SKM-1 treated with dmso at 0.1 percent for 144 hours (cell line): ENCODE measurements at regions not wholly inside any gene's neighbourhood (a gene's known extent, or its start where the extent isn't known, plus 50 kb on each side); places are given as distances from the start of the nearest gene placed in this dataset.
"Not testable (repeated sequence)": the region's sequence is repeated elsewhere in the genome, so short reads cannot be mapped to it uniquely, and the experiment has no call there.

Source experiments
- DNase-seq: peaks from one replicate; lab custom pipeline; 2025; ENCODE audit not compliant: unreplicated experiment; lab: John Stamatoyannopoulos, UW

DNA sequence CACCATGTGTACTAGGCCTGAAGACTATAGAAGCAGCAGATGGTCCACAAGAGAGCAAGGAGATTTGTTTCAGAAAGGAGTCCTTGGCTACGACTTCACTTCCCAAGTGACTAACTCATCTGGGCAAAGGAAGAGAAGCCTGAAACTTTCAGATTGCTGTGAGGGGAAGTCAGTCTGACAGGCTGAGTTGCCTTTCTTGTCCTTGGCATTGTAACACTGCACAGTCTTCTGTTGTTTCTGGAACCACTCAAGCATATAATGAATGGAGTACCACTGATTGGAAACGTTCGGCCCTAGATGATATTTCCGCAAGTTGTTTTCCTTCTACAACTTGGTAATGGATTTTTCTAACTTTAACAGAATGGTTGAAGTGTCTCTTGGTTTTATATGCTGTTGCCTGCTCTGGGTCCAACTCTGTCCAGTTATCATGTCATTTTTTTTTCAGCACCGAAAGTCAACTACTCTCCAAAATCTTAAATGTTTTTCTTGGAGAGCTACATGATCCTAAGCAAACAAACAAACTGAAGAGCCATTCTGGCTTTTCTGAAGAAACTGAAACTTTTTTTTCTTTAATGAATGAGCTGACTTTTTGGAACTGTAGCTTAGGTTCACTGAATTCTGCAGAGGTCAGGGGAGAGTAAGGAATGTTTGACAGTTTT, 685.7 kb downstream of the MECOM start:
- no peak for DNase-seq

DNA sequence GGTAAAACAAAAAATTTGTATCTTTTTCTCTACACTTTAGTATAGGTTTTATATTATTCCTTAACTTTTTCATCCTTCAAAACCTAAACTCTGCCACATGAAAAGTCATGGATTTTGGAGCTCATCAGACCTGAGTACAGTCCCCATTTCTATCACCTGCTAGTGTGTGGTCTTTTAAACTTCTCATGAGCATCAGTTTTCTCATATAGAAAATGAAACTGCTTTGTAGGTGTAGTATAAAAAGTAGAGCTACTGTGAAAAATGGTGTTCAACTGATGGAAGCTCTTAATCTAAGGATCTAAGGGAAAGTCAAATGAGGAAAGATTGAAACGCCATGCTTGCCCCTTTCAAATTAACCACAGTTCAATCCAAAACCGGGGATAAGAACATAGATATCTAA, 686.5 kb downstream of the MECOM start:
- no peak for DNase-seq

DNA sequence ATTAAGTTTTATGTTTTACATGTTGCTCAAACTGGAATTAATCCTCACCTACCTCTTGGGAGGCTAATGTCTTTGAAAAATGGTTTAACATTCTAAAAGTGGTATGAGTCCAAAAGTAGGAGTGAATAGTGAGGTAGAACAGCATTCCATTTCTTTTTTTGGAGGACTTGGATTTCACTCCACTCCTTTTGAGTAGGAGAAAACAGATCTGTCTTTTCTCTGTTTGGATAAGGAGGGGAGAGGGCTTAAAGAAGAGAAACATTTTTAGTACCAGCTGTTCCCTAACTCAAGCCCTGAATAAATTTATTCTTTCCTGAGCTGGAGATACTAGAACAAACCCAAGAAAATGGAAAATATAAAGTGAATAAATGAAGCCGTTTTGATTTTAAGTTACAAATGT, 687.9 kb downstream of the MECOM start:
- no peak for DNase-seq

DNA sequence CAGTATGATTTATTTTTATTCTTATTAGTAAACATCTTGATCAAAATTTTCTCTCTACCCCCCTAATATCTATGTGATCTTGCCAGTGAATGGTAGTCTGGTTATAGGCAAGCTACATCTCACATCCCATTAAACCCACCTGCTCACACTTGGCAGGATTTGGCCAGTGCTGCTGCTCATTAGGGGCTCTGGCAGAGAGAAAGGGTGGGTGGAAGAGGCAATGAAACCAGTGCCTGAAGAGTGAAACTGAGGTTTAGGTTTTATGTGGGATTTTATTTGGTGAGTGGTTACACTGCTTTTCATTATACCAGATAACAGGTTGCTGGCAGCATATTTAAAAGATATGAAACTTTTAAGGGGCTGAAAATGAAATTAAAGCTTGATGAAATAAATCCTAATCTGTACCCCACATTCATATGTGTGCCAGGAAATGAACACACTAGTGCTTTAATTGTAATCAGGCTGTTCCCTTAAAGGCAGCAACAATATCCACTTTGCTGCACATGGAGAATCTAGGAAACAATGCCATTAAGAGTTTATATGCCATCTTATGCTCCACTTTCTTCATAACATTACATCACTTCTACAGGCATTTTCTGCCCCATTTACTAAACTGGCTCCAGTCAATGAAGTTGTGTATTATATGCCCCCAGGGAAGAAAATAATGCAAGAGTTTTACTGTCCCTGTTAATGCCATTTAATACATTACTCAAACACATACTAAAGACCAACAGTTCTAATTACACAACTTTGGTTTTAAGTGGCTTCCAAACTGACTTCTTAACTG, 688.7 kb downstream of the MECOM start:
- DNase-seq, result no peak

DNA sequence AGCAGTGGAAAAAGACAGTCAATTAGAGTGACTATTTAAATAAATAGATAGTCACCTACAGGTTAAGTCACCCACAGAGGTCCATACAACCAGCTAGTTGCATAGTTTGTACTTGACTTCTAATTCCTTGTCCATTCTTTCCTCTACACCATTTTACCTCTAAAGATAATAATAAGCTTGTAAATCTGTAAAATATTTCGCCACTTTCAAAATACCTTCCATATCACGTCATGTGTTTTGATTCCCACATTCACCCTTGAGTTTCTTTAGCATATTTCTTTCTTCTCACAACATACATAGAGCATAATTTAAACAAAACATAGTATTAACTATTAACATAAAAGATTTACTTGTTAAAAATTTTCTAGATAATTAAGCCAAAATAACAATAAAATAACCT, 689.6 kb downstream of the MECOM start:
- no peak for DNase-seq

DNA sequence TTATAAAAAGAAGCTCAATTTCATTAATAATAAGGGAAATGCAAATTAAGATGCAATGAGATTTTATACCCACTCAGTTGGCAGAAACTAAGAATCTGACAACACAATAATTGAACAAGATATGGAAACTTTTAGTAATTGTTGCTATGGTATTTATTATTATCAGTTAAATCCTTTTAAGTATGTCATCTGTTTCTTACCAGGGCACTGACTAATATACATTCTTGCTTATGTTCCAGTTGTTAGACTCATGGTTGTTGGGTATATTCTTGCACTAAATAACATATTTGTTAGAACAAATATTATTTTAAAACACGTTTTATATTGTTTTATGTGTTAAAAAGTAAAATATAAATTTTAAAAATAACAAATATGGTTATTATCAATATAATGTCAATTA, 690.3 kb downstream of the MECOM start:
- no peak for DNase-seq

DNA sequence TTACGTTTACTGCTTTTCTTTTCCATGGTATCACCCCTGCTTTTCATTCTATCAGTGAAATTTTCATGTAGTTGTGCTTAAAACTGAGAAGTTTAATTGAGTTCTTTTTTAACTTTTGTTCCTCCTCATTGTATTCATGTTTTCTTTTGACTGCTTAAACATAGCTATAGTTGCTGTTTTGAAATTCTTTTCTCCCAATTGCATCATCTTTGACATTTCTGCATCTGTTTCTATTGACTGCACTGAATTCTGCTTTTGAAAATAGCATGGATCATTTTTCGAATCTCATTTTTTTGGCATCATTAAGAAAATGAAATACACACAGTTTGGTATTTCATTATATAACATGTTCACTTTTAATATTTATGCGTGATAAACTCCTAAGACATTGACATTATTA, 694.9 kb downstream of the MECOM start:
- DNase-seq, result no peak

DNA sequence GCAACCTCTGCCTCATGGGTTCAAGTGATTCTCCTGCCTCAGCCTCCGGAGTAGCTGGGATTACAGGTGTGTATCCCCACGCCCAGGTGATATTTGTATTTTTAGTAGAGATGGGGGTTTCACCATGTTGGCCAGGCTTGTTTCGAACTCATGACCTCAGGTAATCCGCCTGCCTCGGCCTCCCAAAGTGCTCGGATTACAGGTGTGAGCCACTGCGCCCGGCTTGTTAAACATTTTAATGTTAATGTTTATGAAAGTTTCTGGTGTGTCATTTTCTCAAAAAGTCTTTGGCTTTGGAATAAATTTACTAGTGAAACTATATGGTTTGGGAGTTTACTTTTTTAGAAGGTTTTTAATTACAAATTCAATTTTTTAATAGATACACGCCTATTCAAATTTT, 698.8 kb downstream of the MECOM start:
- no peak for DNase-seq

DNA sequence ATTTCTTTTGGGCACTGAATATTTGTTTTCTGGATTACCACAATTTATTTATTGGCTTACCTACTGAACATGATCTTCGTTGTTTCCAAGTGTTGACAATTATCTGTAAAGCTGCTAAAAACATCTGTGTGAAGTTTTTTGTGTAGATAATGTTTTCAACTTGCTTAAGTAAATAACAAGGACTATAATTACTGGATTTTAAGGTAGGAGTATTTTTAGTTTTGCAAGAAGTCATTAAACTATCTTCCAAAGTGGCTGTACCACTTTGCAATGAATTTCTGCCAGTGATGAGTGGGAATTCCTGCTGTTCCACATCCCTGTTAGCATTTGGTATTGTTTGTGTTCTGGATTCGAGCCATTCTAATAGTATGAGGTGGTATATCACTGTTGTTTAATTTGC, 702.2 kb downstream of the MECOM start:
- no peak for DNase-seq

DNA sequence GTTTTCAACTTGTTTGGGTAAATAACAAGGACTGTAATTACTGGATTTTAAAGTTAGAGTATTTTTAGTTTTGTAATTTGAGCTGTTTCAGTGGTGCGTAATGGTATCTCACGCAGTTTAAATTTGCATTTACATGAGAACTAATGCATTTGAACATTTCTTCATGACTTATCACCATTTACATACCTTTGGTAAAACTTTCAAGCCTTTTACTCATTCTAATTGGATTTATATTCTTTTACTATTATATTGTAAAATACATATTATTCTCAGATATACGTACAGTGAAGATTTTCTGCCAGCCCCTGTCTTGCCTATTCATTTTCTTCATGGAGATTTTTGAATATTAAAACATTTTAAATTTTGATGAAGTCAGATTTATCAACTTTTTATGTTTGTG, 703.8 kb downstream of the MECOM start:
- no peak for DNase-seq

DNA sequence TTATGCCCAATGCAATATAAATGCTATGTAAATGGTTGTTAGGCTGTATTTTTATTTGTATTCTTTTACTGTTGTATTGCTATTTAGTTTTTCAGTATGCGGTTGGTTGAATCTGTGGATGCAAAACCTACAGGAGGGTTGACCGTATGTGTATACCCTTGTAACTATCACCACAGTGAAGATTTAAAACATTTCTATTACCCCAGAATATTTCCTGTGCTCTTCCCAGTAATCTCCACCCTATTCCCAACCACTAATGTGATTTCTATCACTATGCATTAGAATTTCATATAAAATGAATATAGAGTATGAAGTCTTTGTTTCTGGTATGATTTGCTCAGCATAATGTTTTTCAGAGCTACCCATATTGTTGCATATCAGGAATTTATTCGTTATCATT, 705.0 kb downstream of the MECOM start:
- DNase-seq, result no peak

DNA sequence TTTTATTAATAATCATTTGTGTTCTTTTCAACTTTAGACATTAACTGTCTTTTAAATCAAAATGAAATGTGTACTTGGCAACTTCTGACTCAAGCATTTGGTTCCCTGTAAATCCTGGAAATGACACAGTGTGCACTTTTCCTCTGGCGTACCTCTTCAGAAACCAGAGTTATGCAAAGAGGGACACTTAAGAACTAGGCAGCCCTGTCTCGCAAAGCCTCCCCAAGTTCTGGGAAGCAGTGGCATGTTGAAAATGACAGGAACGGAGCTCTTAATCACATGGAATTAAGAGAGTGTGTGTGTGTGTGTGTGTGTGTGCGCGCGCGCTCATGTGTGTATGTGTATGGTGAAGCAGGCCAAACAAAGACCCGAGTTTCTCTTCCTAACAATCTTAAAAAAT, 707.4 kb downstream of the MECOM start:
- no peak for DNase-seq

DNA sequence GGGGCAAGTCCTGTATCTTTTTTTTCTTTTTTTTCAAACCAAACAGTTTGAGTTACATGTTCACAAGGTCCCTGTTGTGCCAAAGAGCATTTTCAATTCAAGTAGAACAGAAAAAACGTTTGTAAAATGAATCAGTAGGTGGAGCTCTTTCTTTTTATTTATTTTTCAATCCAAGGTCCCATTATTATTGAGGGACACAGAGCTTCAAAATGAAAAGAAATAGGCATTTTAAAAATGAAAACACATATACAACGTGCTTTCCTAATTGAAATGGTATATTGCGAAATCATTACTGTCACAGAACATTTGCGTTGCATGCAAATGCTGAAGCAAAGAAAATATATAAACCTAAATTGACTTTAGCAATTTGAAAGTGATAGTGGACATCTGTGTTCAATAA, 711.0 kb downstream of the MECOM start:
- no peak for DNase-seq

DNA sequence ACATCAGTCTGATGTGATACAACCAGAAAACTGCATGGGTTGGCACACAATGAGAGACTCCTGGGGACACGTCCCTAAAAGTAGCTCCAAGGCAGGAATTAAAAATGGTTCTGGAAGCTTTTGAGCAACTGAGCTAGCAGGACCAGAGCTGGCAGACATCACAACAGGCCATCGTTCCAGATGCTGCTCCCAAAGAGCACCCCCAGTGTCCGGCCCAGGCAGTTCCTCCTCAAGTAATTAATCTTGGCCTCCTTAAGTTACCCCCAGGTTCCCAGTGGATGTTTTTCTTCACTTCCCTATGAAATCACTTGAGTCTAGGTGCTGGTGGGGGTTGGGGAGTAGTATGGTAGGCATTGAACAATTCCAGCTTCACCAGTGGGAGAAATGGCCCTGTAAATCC, 711.6 kb downstream of the MECOM start:
- no peak for DNase-seq

DNA sequence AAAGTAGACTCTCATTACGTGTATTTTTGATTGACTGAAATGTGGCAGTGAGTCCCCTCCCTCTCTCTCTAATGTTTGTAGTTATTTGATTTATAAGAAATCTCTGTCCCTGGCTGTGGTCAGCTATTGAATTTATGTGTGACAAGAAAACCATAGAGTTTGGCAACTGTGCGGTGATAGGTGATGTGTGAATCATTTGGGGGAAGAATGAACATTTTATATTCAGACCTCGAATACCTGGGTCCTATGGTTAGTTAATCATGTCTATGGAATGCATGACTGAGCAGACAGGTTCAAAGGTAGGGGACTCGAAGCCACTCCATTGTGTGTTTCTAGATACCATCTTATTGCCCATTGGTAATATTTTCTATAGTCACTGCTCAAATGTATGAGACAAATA, 712.1 kb downstream of the MECOM start:
- no peak for DNase-seq

DNA sequence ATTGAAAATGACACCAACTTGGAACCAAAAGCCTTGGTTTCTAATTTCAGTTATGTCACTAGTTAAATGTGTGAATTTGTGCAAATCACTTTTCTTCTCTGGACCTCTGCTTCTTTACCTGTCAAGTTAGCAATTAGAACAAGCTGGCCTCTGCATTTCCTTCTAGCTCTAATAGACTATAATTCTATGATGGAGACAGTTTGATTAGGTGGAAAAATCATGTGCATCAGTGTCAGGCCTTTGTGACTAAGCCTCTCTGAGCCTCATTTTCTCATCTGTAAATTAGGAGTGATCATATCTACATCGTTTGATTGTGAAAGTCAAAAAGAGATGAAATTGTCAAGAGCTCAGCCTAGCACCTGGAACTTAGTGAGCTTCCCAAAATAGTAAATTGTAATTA, 712.9 kb downstream of the MECOM start:
- no peak for DNase-seq

DNA sequence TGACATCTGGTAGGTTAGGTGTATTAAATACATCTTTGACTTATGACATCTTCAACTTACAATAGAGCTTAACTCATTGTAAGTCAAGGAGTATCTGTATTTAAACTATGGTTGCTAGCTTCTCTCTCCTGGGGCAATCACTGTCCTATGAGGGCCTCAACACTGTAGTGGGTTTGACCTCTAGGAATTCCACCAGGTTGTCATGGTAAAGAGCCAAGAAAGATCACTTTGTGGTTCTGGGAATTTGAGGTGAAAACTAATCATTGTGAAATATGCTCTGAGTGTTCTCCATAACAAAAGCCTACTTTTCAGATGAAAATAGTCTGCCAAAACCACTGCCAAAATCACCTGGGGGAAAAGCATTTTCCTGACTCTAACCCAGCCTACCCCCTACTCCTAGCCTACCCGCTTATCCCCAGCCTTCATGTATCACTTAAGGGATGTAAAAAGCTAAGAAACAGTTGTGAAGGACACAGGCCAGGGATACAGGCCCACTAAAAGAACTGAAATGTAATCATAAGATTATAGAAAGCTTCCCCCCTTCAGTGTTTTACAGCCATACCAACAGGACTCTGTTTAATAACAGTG, 723.8 kb downstream of the MECOM start:
- no peak for DNase-seq

DNA sequence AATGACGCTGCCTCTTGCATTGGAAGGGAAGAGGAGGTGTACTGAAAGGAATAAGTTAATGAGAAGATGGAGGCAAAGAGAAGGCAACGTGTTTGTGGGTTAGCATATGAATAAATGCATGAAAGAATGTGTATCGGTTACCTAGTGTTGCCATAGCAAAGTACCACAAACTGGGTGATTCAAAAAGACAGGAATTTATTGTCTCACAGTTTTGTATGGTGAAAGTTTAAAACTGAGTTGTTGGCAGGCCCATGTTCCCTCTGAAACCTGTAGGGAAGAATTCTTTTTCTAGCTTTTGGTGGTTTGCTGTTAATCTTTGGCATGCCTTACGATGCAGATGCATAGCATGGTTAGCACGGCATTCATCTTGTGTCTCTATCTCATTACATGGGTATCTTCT, 729.9 kb downstream of the MECOM start:
- DNase-seq, result no peak

DNA sequence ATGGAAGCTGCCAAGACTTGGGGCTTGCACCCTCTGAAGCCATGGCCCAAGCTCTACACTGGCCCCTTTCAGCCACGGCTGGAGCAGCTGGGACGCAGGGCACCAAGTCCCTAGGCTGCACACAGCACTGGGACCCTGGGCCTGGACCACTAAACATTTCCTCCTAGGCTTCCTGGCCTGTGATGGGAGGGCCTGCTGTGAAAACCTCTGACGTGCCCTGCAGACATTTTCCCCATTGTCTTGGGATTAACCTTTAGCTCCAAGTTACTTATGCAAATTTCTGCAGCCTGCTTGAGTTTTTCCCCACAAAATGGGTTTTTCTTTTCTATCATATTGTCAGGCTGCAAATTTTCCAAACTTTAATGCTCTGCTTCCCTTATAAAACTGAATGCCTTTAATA, 733.5 kb downstream of the MECOM start:
- DNase-seq, result not testable (repeated sequence)

DNA sequence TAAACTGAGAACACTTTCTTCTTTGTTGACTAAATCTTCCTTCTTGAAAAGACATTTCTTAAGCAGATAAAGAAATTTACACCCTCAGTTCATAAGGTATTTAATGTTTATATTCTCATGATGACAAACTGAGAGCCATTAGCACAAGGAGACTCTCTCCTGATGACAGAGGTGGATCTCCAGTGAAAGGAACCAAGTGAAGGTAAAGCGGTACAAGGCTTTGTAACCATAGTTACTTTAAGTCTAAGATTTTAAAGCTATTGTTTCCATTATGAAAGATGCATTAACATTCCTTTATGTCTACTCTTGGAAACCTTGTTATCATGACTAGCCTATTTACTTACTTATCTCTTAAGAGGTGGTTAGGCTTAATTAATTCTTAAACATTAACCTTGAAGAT, 737.1 kb downstream of the MECOM start:
- DNase-seq, result no peak

DNA sequence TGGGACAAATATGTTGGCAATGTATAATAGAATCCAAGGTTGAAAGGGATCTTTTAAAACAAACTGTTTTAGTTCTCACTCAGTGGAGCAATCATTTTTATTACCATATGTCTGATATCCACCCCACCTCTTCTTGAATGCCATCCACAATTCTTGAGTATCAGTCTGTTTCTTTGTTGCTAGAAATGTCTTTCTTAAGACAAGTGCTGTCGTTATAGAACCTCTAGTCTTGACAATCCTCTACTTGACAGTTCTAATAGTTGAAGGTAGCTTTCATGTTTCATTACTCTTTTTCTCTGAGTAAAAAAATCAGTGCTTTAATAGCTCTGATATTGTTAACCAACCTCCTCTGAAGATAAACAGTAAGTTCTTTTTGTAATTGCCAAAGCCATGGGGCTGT, 737.9 kb downstream of the MECOM start:
- DNase-seq, result no peak

DNA sequence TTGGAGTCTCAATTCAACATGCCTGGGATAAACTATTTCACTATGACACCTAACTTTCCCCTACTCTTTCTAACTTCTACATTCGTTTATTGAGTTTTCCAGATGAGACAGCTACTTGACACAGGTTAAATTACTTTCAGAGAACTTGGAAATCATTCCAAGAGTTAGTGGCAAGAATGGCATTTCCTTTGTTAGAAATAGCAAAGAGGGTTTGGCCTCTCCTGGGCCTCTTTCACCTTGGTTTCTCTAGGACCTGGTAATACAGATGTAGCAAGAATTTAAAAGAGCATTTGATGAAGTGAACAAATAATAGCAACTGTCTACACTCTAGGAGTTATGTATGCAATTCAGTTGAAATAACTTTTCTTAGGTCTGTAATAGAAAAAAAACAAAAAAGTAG, 748.9 kb downstream of the MECOM start:
- DNase-seq, result no peak

DNA sequence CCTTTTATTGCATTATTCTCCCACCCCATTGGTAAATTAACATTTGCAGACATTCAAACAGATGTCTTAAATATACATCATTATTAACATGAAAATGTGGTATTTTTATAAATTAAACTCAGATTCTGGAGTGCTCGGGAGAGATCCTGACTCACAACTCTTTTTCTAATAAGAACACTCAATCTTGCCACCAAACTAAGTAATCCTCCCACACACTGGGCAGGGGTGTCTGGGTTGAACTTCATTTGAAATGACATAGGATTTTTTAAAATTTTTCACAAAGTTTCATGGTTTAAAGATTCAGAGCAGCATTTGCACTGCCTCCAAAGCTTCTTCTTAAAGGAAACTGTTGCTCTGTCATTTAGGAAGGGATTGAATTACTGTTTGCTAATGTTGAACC, 754.3 kb downstream of the MECOM start:
- DNase-seq, result no peak
